HepG2 (cell line): ENCODE measurements at regions not wholly inside any gene's neighbourhood (a gene's known extent, or its start where the extent isn't known, plus 50 kb on each side); places are given as distances from the start of the nearest gene placed in this dataset.

ENCODE experiments used
- ATAC-seq: fragments of 200-7000 bp; cut with Tn5 transposase; 3 replicates; pipeline ENCODE4 v1.9.1; 2020; ENCODE audit warnings: mild to moderate bottlenecking, moderate library complexity
- BruUV-seq: library from RNA; stranded (reverse); fragments of 400-500 nt; replicated peaks from 2 replicates; lab custom pipeline; 2021; lab: Mats Ljungman, UMichigan
- CTCF ChIA-PET: fragments of 300-600 bp; formaldehyde crosslinking; extraction: SDS; loops from one replicate; lab custom pipeline; 2021; ENCODE audit warnings: low total read pairs, inconsistent platforms, low intra/inter-chr PET ratio; lab: Yijun Ruan, JAX
- POLR2A ChIA-PET: fragments of 350-600 bp; sonication (Branson Sonifier 250); formaldehyde crosslinking; loops from one replicate; lab custom pipeline; 2020; ENCODE audit warnings: antibody characterized with exemption, inconsistent platforms; lab: Yijun Ruan, JAX
- DNase-seq: peaks from one replicate; pipeline ENCODE4 v3.0.0-alpha.2; 2015; ENCODE audit warnings: low spot score
- FAIRE-seq: peaks from 3 replicates; lab custom pipeline; 2011; peaks lifted over from hg19 to GRCh38; lab: Jason Lieb, UNC
- H2AFZ ChIP-seq: one replicate; pipeline ENCODE4 v1.6.1; 2011; ENCODE audit warnings: low read length, inconsistent platforms
- H3K27ac ChIP-seq: fragments of 300-600 bp; 3 replicates; pipeline ENCODE4 v1.8.0; 2011; ENCODE audit warnings: mixed run types, mild to moderate bottlenecking, mixed read lengths, low read length, inconsistent platforms; ENCODE audit not compliant: insufficient read depth; ENCODE audit errors: extremely low read length
- H3K27me3 ChIP-seq, 2 experiments: fragments of 200-600 bp in 1 of 2; 2 replicates in 1 of 2; 3 replicates in 1 of 2; pipeline versions ENCODE4 v1.6.0 to v1.8.0; 2011; ENCODE audit warnings: low read length in 2 of 2, mild to moderate bottlenecking in 2 of 2, moderate library complexity in 2 of 2, inconsistent platforms in 1 of 2; ENCODE audit not compliant: insufficient read depth in 2 of 2, control insufficient read depth in 1 of 2
- H3K36me3 ChIP-seq, 2 experiments: fragments of 200-600 bp in 1 of 2; replicated peaks in 1 of 2; 2 replicates in 1 of 2; 3 replicates in 1 of 2; pipeline versions ENCODE4 v1.5.1 to v1.8.0; 2011; ENCODE audit warnings: low read length in 2 of 2, inconsistent platforms in 1 of 2; ENCODE audit not compliant: insufficient read depth in 2 of 2, control insufficient read depth in 1 of 2
- H3K4me1 ChIP-seq: 2 replicates; pipeline ENCODE4 v1.5.1; 2012; ENCODE audit warnings: low read length, inconsistent platforms; ENCODE audit not compliant: insufficient read depth
- H3K4me2 ChIP-seq: 2 replicates; pipeline ENCODE4 v1.6.0; 2011; ENCODE audit warnings: low read depth, low read length, inconsistent platforms
- H3K4me3 ChIP-seq, 3 experiments: fragments of 200-600 bp in 1 of 3; sonication (generic), shearing (Covaris generic) in 1 of 3; replicated peaks in 1 of 3; 2 replicates each; pipeline ENCODE4 v1.5.1; 2011 to 2016; ENCODE audit warnings: low read length in 3 of 3, inconsistent platforms in 2 of 3, low read depth in 2 of 3, mild to moderate bottlenecking in 2 of 3, control low read depth in 1 of 3, mixed read lengths in 1 of 3; ENCODE audit not compliant: insufficient read depth in 1 of 3
- H3K79me2 ChIP-seq: one replicate; pipeline ENCODE4 v1.6.1; 2011; ENCODE audit warnings: low read length, inconsistent platforms; ENCODE audit not compliant: insufficient read depth
- H3K9ac ChIP-seq: 2 replicates; pipeline ENCODE4 v1.6.0; 2011; ENCODE audit warnings: mild to moderate bottlenecking, low read depth, low read length, inconsistent platforms; ENCODE audit not compliant: insufficient read depth
- H3K9me3 ChIP-seq: 2 replicates; pipeline ENCODE4 v1.5.1; 2012; ENCODE audit warnings: mild to moderate bottlenecking, low read length
- H4K20me1 ChIP-seq: 2 replicates; pipeline ENCODE4 v1.6.0; 2011; ENCODE audit warnings: inconsistent platforms, mild to moderate bottlenecking, low read length, moderate library complexity; ENCODE audit not compliant: insufficient read depth
- HOXA3 ChIP-seq: sonication (generic); formaldehyde crosslinking; IDR thresholded peaks from 2 replicates; pipeline ENCODE4 v1.5.0; 2020; ENCODE audit warnings: missing genetic modification reagents
- PHF8 ChIP-seq: sonication (generic); formaldehyde crosslinking; IDR thresholded peaks from 2 replicates; pipeline ENCODE4 v1.5.0; 2020; ENCODE audit warnings: missing genetic modification reagents
- SKI ChIP-seq: fragments of 450-650 bp; IDR thresholded peaks from one replicate; pipeline ENCODE4 v1.6.1; 2018; ENCODE audit warnings: mild to moderate bottlenecking; ENCODE audit not compliant: partially characterized antibody
- ZNF562 ChIP-seq: sonication (generic); formaldehyde crosslinking; IDR thresholded peaks from 2 replicates; pipeline ENCODE4 v1.8.0; 2022; ENCODE audit warnings: missing genetic modification reagents, borderline replicate concordance
- ZNF589 ChIP-seq: sonication (generic); formaldehyde crosslinking; conservative IDR thresholded peaks from 2 replicates; pipeline ENCODE4 v1.8.0; 2022; ENCODE audit warnings: mild to moderate bottlenecking, moderate library complexity, missing genetic modification reagents
- ZNF660 ChIP-seq: sonication (generic); formaldehyde crosslinking; IDR thresholded peaks from 2 replicates; pipeline ENCODE4 v1.5.1; 2020; ENCODE audit warnings: mild to moderate bottlenecking, low read depth, missing genetic modification reagents, borderline replicate concordance
- ZNF746 ChIP-seq: sonication (generic); formaldehyde crosslinking; IDR thresholded peaks from 2 replicates; pipeline ENCODE4 v1.8.0; 2022; ENCODE audit warnings: mild to moderate bottlenecking, missing genetic modification reagents
- ZSCAN30 ChIP-seq: sonication (generic); formaldehyde crosslinking; IDR thresholded peaks from 2 replicates; pipeline ENCODE4 v1.5.0; 2020; ENCODE audit warnings: mild to moderate bottlenecking, missing genetic modification reagents
- WGBS: methylation state at CpG from one replicate; pipeline ENCODE4 v1.1.6; 2017; ENCODE audit warnings: low lambda C conversion rate; 5-methylcytosine and 5-hydroxymethylcytosine counted together
- in situ Hi-C: cut with HindIII; loops from 2 replicates; pipeline ENCODE4 v1.10.0; 2017; ENCODE audit warnings: low pct_unique_long_range_greater_than_20kb; ENCODE audit not compliant: extremely low pct_ligation_motif_present
- intact Hi-C: fragments of 100-400 bp; cut with micrococcal nuclease; formaldehyde crosslinking; loops from one replicate; pipeline ENCODE4 v1.10.0; 2022; ENCODE audit not compliant: unreplicated experiment
- TF ChIP-seq, protein P1 (sequence below): IDR thresholded peaks from 2 replicates; pipeline ENCODE4 v1.6.1; 2016; ENCODE audit warnings: missing compliant biosample characterization, missing genetic modification reagents, borderline replicate concordance
- TF ChIP-seq, protein P2 (sequence below): sonication (generic); formaldehyde crosslinking; IDR thresholded peaks from 2 replicates; pipeline ENCODE4 v1.8.1; 2023; ENCODE audit warnings: missing genetic modification reagents, mild to moderate bottlenecking, borderline replicate concordance
- TF ChIP-seq, protein P3 (sequence below): sonication (generic); formaldehyde crosslinking; IDR thresholded peaks from 2 replicates; pipeline ENCODE4 v1.4.0; 2020; ENCODE audit warnings: missing genetic modification reagents
- TF ChIP-seq, protein P4 (sequence below): sonication (generic); formaldehyde crosslinking; IDR thresholded peaks from 2 replicates; pipeline ENCODE4 v1.4.0; 2020; ENCODE audit warnings: mild to moderate bottlenecking, missing genetic modification reagents

DNA sequence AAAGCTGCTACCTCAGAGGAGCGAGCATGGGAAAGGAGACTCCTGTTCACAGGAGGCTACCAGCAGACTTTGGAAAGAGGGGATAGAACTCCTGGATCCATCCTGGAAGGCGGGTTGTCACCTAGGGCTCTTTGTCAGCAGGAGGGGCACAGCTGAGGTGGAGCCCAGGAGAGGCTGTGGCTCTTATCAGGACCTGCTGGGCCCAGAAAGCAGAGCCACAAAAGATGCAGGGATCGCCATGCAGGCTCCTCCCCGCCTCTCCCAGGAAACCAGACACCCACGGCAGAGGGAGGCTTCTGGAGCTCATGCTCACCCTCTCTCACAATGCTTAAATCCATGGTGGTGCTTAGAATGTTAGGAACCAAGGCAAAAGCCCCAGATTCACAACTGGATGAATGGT, 994.2 kb downstream of the UQCRFS1 start:
- Histone ChIP-seq H3K4me1 (no peaks in the 10 kb centered on the region), H3K27me3 (no peaks in the 10 kb centered on the region), H3K9me3 (peaks cover 94% of the 10 kb centered on the region), H2AFZ (no peak overlapping the region), H3K4me2 (no peak overlapping the region), H3K79me2 (no peaks in the 10 kb centered on the region), H3K36me3 (no peaks in the 10 kb centered on the region), H3K27ac (no peak overlapping the region), H4K20me1 (no peaks in the 10 kb centered on the region), H3K4me3 (no peak overlapping the region), H3K9ac (no peak overlapping the region)
- in situ Hi-C loops: no loop called here
- ATAC-seq (no peak), FAIRE-seq (no peak), DNase-seq (no peak)
- no CpG with 5 or more reads among the region's 5 CpGs for WGBS
- intact Hi-C loops: no loop called here
- ChIA-PET CTCF (no interaction called here), POLR2A (no interaction called here)
- TF ChIP-seq HOXA3 (CRISPR knock-in tag) (no peak), ZSCAN30 (CRISPR knock-in tag) (no peak), ZNF746 (CRISPR knock-in tag) (no peak), ZNF562 (CRISPR knock-in tag) (no peak), ZNF589 (CRISPR knock-in tag) (no peak), SKI (no peak), ZNF660 (CRISPR knock-in tag) (no peak), PHF8 (CRISPR knock-in tag) (no peak)
- TF ChIP-seq, protein P1, sequence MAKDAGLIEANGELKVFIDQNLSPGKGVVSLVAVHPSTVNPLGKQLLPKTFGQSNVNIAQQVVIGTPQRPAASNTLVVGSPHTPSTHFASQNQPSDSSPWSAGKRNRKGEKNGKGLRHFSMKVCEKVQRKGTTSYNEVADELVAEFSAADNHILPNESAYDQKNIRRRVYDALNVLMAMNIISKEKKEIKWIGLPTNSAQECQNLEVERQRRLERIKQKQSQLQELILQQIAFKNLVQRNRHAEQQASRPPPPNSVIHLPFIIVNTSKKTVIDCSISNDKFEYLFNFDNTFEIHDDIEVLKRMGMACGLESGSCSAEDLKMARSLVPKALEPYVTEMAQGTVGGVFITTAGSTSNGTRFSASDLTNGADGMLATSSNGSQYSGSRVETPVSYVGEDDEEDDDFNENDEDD (CRISPR knock-in tag): no peak
- TF ChIP-seq, protein P2, sequence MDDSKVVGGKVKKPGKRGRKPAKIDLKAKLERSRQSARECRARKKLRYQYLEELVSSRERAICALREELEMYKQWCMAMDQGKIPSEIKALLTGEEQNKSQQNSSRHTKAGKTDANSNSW (CRISPR knock-in tag): no peak
- TF ChIP-seq, protein P3, sequence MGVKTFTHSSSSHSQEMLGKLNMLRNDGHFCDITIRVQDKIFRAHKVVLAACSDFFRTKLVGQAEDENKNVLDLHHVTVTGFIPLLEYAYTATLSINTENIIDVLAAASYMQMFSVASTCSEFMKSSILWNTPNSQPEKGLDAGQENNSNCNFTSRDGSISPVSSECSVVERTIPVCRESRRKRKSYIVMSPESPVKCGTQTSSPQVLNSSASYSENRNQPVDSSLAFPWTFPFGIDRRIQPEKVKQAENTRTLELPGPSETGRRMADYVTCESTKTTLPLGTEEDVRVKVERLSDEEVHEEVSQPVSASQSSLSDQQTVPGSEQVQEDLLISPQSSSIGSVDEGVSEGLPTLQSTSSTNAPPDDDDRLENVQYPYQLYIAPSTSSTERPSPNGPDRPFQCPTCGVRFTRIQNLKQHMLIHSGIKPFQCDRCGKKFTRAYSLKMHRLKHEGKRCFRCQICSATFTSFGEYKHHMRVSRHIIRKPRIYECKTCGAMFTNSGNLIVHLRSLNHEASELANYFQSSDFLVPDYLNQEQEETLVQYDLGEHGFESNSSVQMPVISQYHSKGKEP: no peak
- TF ChIP-seq, protein P4, sequence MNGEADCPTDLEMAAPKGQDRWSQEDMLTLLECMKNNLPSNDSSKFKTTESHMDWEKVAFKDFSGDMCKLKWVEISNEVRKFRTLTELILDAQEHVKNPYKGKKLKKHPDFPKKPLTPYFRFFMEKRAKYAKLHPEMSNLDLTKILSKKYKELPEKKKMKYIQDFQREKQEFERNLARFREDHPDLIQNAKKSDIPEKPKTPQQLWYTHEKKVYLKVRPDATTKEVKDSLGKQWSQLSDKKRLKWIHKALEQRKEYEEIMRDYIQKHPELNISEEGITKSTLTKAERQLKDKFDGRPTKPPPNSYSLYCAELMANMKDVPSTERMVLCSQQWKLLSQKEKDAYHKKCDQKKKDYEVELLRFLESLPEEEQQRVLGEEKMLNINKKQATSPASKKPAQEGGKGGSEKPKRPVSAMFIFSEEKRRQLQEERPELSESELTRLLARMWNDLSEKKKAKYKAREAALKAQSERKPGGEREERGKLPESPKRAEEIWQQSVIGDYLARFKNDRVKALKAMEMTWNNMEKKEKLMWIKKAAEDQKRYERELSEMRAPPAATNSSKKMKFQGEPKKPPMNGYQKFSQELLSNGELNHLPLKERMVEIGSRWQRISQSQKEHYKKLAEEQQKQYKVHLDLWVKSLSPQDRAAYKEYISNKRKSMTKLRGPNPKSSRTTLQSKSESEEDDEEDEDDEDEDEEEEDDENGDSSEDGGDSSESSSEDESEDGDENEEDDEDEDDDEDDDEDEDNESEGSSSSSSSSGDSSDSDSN (CRISPR knock-in tag): no peak
- no TSS peak for BruUV-seq
